Adrenal gland (tissue), 5 donors: ENCODE measurements at regions not wholly inside any gene's neighbourhood (a gene's known extent, or its start where the extent isn't known, plus 50 kb on each side); places are given as distances from the start of the nearest gene placed in this dataset.

Experiments used
- CTCF ChIP-seq, 6 experiments: fragments of 450-650 bp in 4 of 6; fragments of 200-600 bp in 2 of 6; sonication (generic) in 1 of 6; IDR thresholded peaks; 1 replicate in 5 of 6; 2 replicates in 1 of 6; pipeline versions ENCODE4 v1.5.1 to v1.8.0; 2016 to 2021; ENCODE audit warnings: antibody characterized with exemption in 6 of 6, mild to moderate bottlenecking in 2 of 6, moderate library complexity in 1 of 6
- POLR2A ChIP-seq, 2 donors: fragments of 450-650 bp; IDR thresholded peaks; one replicate each; pipeline ENCODE4 v1.6.1; 2017; ENCODE audit warnings: antibody characterized with exemption in 2 of 2, mild to moderate bottlenecking in 2 of 2, moderate library complexity in 1 of 2
- donor health status: DM: no; HTN: no; CAD: no.

- no peak for TF ChIP-seq CTCF (IDR thresholded peaks at IDR 0.05)
- no peak for TF ChIP-seq POLR2A (IDR thresholded peaks at IDR 0.05)
These were observed 267.1 kb downstream of the NSG2 start for GRCh38 chr5:174312641-174313040.
